H1 (cell line): ENCODE measurements at regions not wholly inside any gene's neighbourhood (a gene's known extent, or its start where the extent isn't known, plus 50 kb on each side); places are given as distances from the start of the nearest gene placed in this dataset.
A peak's percentile ranks its signal among the peaks of the same experiment; 100 is the strongest.

ENCODE experiments used
- CTCF ChIA-PET: fragments of 300-600 bp; sonication (Branson Sonifier 250); formaldehyde crosslinking; loops from one replicate; lab custom pipeline; 2021; ENCODE audit not compliant: partially characterized antibody; lab: Charles Lee
- POLR2A ChIA-PET: fragments of 300-600 bp; sonication (Branson Sonifier 250); formaldehyde crosslinking; loops from one replicate; lab custom pipeline; 2021; ENCODE audit warnings: inconsistent platforms; ENCODE audit not compliant: partially characterized antibody; lab: Charles Lee
- DNase-seq, 2 experiments: peaks; one replicate each; pipeline versions ENCODE4 v3.0.0 to v3.0.0-alpha.2; 2010 to 2022; ENCODE audit warnings: low spot score in 2 of 2, low read depth in 1 of 2, mixed read lengths in 1 of 2
- FAIRE-seq: peaks from 2 replicates; lab custom pipeline; 2011; peaks lifted over from hg19 to GRCh38; lab: Jason Lieb, UNC
- H2AFZ ChIP-seq: 2 replicates; pipeline ENCODE4 v1.8.1; 2012; ENCODE audit warnings: low read length, inconsistent platforms
- H2AK5ac ChIP-seq: 2 replicates; pipeline ENCODE4 v1.6.1; 2013; ENCODE audit warnings: low read depth, low read length
- H2BK120ac ChIP-seq: replicated peaks from 2 replicates; pipeline ENCODE3; 2013; ENCODE audit warnings: low read depth, low read length, inconsistent platforms
- H2BK12ac ChIP-seq: 2 replicates; pipeline ENCODE4 v1.6.1; 2013; ENCODE audit warnings: low read depth, low read length
- H2BK15ac ChIP-seq: 2 replicates; pipeline ENCODE4 v1.6.1; 2013; ENCODE audit warnings: low read length
- H2BK20ac ChIP-seq: 2 replicates; pipeline ENCODE4 v1.6.1; 2013; ENCODE audit warnings: low read length
- H2BK5ac ChIP-seq: 2 replicates; pipeline ENCODE4 v1.6.1; 2013; ENCODE audit warnings: low read depth, low read length
- H3K14ac ChIP-seq: 2 replicates; pipeline ENCODE4 v1.6.1; 2013; ENCODE audit warnings: inconsistent platforms; ENCODE audit not compliant: insufficient read length
- H3K18ac ChIP-seq: 2 replicates; pipeline ENCODE4 v1.6.1; 2013; ENCODE audit warnings: low read length; ENCODE audit errors: extremely low read depth
- H3K23ac ChIP-seq: 2 replicates; pipeline ENCODE4 v1.6.1; 2013; ENCODE audit warnings: inconsistent platforms; ENCODE audit not compliant: insufficient read length
- H3K23me2 ChIP-seq: 2 replicates; pipeline ENCODE4 v1.6.1; 2013; ENCODE audit warnings: low read depth, low read length
- H3K27ac ChIP-seq: 2 replicates; pipeline ENCODE4 v1.6.1; 2011; ENCODE audit warnings: low read depth, low read length, inconsistent platforms
- H3K27me3 ChIP-seq, 4 experiments: replicated peaks in 1 of 4; 1 replicate in 1 of 4; 2 replicates in 3 of 4; pipeline versions ENCODE4 v1.6.1 to v1.8.1; 2011 to 2013; ENCODE audit warnings: low read length in 3 of 4, mild to moderate bottlenecking in 3 of 4, inconsistent platforms in 2 of 4, mixed read lengths in 2 of 4, moderate library complexity in 1 of 4; ENCODE audit not compliant: control insufficient read depth in 3 of 4, insufficient read depth in 3 of 4; ENCODE audit errors: extremely low read depth in 1 of 4
- H3K36me3 ChIP-seq, 4 experiments: 2 replicates each; pipeline versions ENCODE4 v1.6.1 to v1.8.1; 2011 to 2013; ENCODE audit warnings: mild to moderate bottlenecking in 4 of 4, low read length in 3 of 4, moderate library complexity in 2 of 4, control low read depth in 1 of 4, inconsistent platforms in 1 of 4; ENCODE audit not compliant: insufficient read depth in 4 of 4, control insufficient read depth in 2 of 4
- H3K4ac ChIP-seq: replicated peaks from 2 replicates; pipeline ENCODE3; 2013; ENCODE audit warnings: low read length, low read depth, mixed read lengths, inconsistent platforms; ENCODE audit not compliant: insufficient read length
- H3K4me1 ChIP-seq, 4 experiments: replicated peaks in 1 of 4; 1 replicate in 1 of 4; 2 replicates in 3 of 4; pipeline versions ENCODE4 v1.6.1 to v1.8.1; 2011 to 2013; ENCODE audit warnings: low read length in 3 of 4, inconsistent platforms in 2 of 4, mixed read lengths in 1 of 4; ENCODE audit not compliant: insufficient read depth in 4 of 4, control insufficient read depth in 3 of 4
- H3K4me2 ChIP-seq, 2 experiments: 2 replicates each; pipeline versions ENCODE4 v1.6.1 to v1.8.1; 2011 to 2013; ENCODE audit warnings: low read depth in 2 of 2, low read length in 2 of 2, control low read depth in 1 of 2, inconsistent platforms in 1 of 2, mild to moderate bottlenecking in 1 of 2; ENCODE audit not compliant: insufficient read depth in 1 of 2
- H3K4me3 ChIP-seq, 4 experiments: fragments of 200-600, 300-600 bp in 1 of 4; sonication (generic), shearing (Covaris generic), sonication (Bioruptor Twin) in 1 of 4; 2 replicates each; pipeline versions ENCODE4 v1.5.1 to v1.8.1; 2011 to 2016; ENCODE audit warnings: low read length in 4 of 4, low read depth in 3 of 4, control low read depth in 2 of 4, inconsistent platforms in 2 of 4, mild to moderate bottlenecking in 2 of 4, mixed read lengths in 1 of 4, moderate library complexity in 1 of 4; ENCODE audit not compliant: insufficient read depth in 2 of 4; ENCODE audit errors: extremely low read depth in 1 of 4
- H3K56ac ChIP-seq: replicated peaks from 2 replicates; pipeline ENCODE3; 2013; ENCODE audit warnings: low read depth, mild to moderate bottlenecking, mixed read lengths, low read length, inconsistent platforms; ENCODE audit not compliant: insufficient read length
- H3K79me1 ChIP-seq: 2 replicates; pipeline ENCODE4 v1.6.1; 2013; ENCODE audit warnings: low read depth, low read length, control low read depth
- H3K79me2 ChIP-seq, 2 experiments: 2 replicates each; pipeline versions ENCODE4 v1.6.1 to v1.8.1; 2012 to 2013; ENCODE audit warnings: low read length in 2 of 2, mild to moderate bottlenecking in 2 of 2, inconsistent platforms in 1 of 2; ENCODE audit not compliant: insufficient read depth in 2 of 2, control insufficient read depth in 1 of 2
- H3K9ac ChIP-seq, 4 experiments: replicated peaks in 1 of 4; 1 replicate in 1 of 4; 2 replicates in 3 of 4; pipeline versions ENCODE4 v1.6.1 to v1.8.1; 2011 to 2013; ENCODE audit warnings: low read depth in 3 of 4, low read length in 3 of 4, control low read depth in 2 of 4, mild to moderate bottlenecking in 2 of 4, moderate library complexity in 2 of 4, inconsistent platforms in 1 of 4; ENCODE audit errors: extremely low read depth in 1 of 4
- H3K9me3 ChIP-seq, 2 experiments: 2 replicates each; pipeline versions ENCODE4 v1.6.1 to v1.8.1; 2012 to 2013; ENCODE audit warnings: mild to moderate bottlenecking in 2 of 2, moderate library complexity in 2 of 2, control low read depth in 1 of 2, inconsistent platforms in 1 of 2, low read depth in 1 of 2, low read length in 1 of 2, mixed read lengths in 1 of 2; ENCODE audit not compliant: insufficient read depth in 2 of 2
- H4K20me1 ChIP-seq, 2 experiments: replicated peaks in 1 of 2; 2 replicates each; pipeline versions ENCODE3 to v1.8.1; 2011 to 2013; ENCODE audit warnings: inconsistent platforms in 2 of 2, low read length in 2 of 2, mild to moderate bottlenecking in 1 of 2; ENCODE audit not compliant: insufficient read depth in 2 of 2, control insufficient read depth in 1 of 2
- H4K5ac ChIP-seq: 2 replicates; pipeline ENCODE4 v1.6.1; 2013; ENCODE audit warnings: low read length, low read depth, mixed read lengths, inconsistent platforms; ENCODE audit not compliant: insufficient read length
- H4K8ac ChIP-seq: 2 replicates; pipeline ENCODE4 v1.8.0; 2013; ENCODE audit warnings: mild to moderate bottlenecking, moderate library complexity, low read length, inconsistent platforms; ENCODE audit not compliant: insufficient read depth; ENCODE audit errors: extremely low read depth
- H4K91ac ChIP-seq: replicated peaks from 2 replicates; pipeline ENCODE3; 2013; ENCODE audit warnings: low read length, mixed read lengths, inconsistent platforms; ENCODE audit not compliant: insufficient read length
- EZH2 ChIP-seq: fragments of 200-600 bp; sonication (generic); IDR thresholded peaks from 2 replicates; pipeline ENCODE4 v1.7.1; 2012; ENCODE audit warnings: low read depth, mild to moderate bottlenecking, moderate library complexity, low read length, inconsistent platforms; ENCODE audit not compliant: severe bottlenecking
- KDM4A ChIP-seq: IDR thresholded peaks from one replicate; pipeline ENCODE4 v1.7.1; 2012; ENCODE audit warnings: low read depth, mild to moderate bottlenecking, moderate library complexity, low read length, inconsistent platforms; ENCODE audit not compliant: severe bottlenecking
- RAD21 ChIP-seq, 2 experiments: IDR thresholded peaks in 1 of 2; conservative IDR thresholded peaks in 1 of 2; 2 replicates each; pipeline ENCODE4 v1.6.1; 2011; ENCODE audit warnings: low read depth in 2 of 2, low read length in 2 of 2, improper control_type of control experiment in 1 of 2, inconsistent platforms in 1 of 2, mild to moderate bottlenecking in 1 of 2, moderate library complexity in 1 of 2
- WGBS, 2 experiments: shearing (Covaris generic) in 1 of 2; methylation state at CpG; one replicate each; pipeline versions ENCODE4 v1.1.6 to v1.1.7; 2013 to 2015; ENCODE audit warnings: low lambda C conversion rate in 2 of 2, mixed read lengths in 2 of 2, inconsistent platforms in 1 of 2, low coverage in 1 of 2, missing lambda C conversion rate in 1 of 2; ENCODE audit not compliant: insufficient replicate concordance in 2 of 2, insufficient coverage in 1 of 2, insufficient read length in 1 of 2; ENCODE audit errors: extremely low coverage in 1 of 2, missing lambda C conversion rate in 1 of 2; 5-methylcytosine and 5-hydroxymethylcytosine counted together
- TF ChIP-seq, protein P1 (sequence below), 3 experiments: IDR thresholded peaks; 1 replicate in 2 of 3; 2 replicates in 1 of 3; pipeline versions ENCODE4 v1.5.1 to v1.6.1; 2011; ENCODE audit warnings: low read length in 3 of 3, mild to moderate bottlenecking in 3 of 3, inconsistent platforms in 2 of 3, low read depth in 1 of 3, moderate library complexity in 1 of 3; ENCODE audit not compliant: insufficient read depth in 1 of 3; ENCODE audit errors: control extremely low read depth in 1 of 3

DNA sequence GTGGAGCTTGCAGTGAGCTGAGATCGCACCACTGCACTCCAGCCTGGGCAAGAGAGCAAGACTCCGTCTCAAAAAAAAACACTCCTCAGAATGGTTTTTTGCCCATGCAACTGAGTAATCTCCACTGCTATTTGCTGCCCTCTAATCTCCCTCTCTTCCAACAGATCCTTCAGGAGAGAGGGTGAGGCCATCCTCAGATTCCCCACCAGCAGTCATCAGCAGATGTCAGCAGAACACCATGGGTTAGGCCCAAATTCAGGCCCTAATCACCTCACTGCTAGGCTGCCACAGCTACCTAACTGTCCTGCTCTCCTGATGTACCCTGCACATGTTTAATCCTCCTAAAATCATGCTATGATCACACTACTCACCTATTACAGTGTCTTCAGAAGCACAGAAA lies 63.2 kb upstream of the BEND6 start:
- H3K23ac ChIP-seq: no peak overlapping the region
- 0 out of 2 replicates have a peak, but pooled peaks cover 1% of the 10 kb centered on the region for H3K23me2 ChIP-seq
- H3K56ac ChIP-seq: no peak overlapping the region
- no peak overlapping the region for H2BK15ac ChIP-seq
- no peak overlapping the region for H3K27ac ChIP-seq
- H3K18ac ChIP-seq: no peak overlapping the region
- no peak overlapping the region for H2BK20ac ChIP-seq
- no peak overlapping the region for H2BK120ac ChIP-seq
- no peak overlapping the region for H2BK5ac ChIP-seq
- no peaks in the 10 kb centered on the region for H3K4me1 ChIP-seq
- no peak overlapping the region for H2AK5ac ChIP-seq
- H3K14ac ChIP-seq: no peak overlapping the region
- H3K79me1 ChIP-seq: no peaks in the 10 kb centered on the region
- H3K4me3 ChIP-seq: no peak overlapping the region
- FAIRE-seq (no peak), DNase-seq (no peak)
- no peaks in the 10 kb centered on the region for H4K20me1 ChIP-seq
- no peaks in the 10 kb centered on the region for H3K36me3 ChIP-seq
- TF ChIP-seq RAD21 (IDR thresholded peaks at IDR 0.05 in 1 of 2, conservative IDR thresholded peaks at IDR 0.05 in 1 of 2; ENCODE audit: low read depth in 2 of 2, low read length in 2 of 2): peak; percentile 62 to 68
- TF ChIP-seq, protein P1, sequence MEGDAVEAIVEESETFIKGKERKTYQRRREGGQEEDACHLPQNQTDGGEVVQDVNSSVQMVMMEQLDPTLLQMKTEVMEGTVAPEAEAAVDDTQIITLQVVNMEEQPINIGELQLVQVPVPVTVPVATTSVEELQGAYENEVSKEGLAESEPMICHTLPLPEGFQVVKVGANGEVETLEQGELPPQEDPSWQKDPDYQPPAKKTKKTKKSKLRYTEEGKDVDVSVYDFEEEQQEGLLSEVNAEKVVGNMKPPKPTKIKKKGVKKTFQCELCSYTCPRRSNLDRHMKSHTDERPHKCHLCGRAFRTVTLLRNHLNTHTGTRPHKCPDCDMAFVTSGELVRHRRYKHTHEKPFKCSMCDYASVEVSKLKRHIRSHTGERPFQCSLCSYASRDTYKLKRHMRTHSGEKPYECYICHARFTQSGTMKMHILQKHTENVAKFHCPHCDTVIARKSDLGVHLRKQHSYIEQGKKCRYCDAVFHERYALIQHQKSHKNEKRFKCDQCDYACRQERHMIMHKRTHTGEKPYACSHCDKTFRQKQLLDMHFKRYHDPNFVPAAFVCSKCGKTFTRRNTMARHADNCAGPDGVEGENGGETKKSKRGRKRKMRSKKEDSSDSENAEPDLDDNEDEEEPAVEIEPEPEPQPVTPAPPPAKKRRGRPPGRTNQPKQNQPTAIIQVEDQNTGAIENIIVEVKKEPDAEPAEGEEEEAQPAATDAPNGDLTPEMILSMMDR (IDR thresholded peaks at IDR 0.05; ENCODE audit: control extremely low read depth in 1 of 3, insufficient read depth in 1 of 3, low read depth in 1 of 3, low read length in 3 of 3): peak in 1 of 3 experiments; percentile 28; a peak in 1 of 4 replicates
- TF ChIP-seq KDM4A: no peak
- TF ChIP-seq EZH2: no peak
- H4K5ac ChIP-seq: no peak overlapping the region
- H2BK12ac ChIP-seq: no peak overlapping the region
- no peak overlapping the region for H4K8ac ChIP-seq
- H3K79me2 ChIP-seq: no peaks in the 10 kb centered on the region
- WGBS, 2 experiments: 97% methylated on average over 2 of the region's 2 CpGs; no CpG with 5 or more reads in 1 of the 2 experiments
- POLR2A ChIA-PET: interaction anchor here (0.6 kb wide), 2 partner anchors 11 to 169 kb away, joined by 3 to 4 read pairs; no protein-coding TSS in a partner anchor
- H3K9me3 ChIP-seq: no peaks in the 10 kb centered on the region
- no peak overlapping the region for H3K4ac ChIP-seq
- H3K27me3 ChIP-seq: no peaks in the 10 kb centered on the region
- no peak overlapping the region for H4K91ac ChIP-seq
- CTCF ChIA-PET: interaction anchor here (0.6 to 3.5 kb wide), 8 partner anchors 10 to 1013 kb away, joined by 3 to 29 read pairs (median 4); no protein-coding TSS in a partner anchor
- H2AFZ ChIP-seq: no peak overlapping the region
- H3K4me2 ChIP-seq: no peak overlapping the region
- H3K9ac ChIP-seq: no peak overlapping the region
